ENCODE measurements at regions not wholly inside any gene's neighbourhood (a gene's known extent, or its start where the extent isn't known, plus 50 kb on each side); places are given as distances from the start of the nearest gene placed in this dataset.

GRCh38 chr15:94177112-94177511, 54.2 kb upstream of the MCTP2 start:
- DNase-seq (ENCODE audit: low spot score) = no peak

DNA sequence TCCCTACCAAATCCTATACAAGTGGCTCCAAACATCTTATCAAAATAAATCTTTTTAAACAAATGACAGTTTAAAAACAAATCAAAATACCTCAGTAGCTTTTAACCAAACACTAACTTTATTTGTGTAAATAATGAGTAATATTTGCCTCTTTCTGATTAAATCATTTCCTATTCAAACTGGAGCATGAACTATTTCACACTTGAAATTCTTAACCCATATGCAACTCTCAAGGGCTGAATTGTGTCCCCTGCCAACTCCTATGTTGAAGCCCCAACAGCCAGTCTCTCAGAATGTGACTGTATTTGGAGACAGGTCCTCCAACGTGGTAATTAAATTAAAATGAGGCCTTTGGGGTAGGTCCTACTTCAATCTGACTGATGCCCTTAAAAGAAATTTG, 55.9 kb upstream of the MCTP2 start:
- no peak for DNase-seq (ENCODE audit: low spot score)

DNA sequence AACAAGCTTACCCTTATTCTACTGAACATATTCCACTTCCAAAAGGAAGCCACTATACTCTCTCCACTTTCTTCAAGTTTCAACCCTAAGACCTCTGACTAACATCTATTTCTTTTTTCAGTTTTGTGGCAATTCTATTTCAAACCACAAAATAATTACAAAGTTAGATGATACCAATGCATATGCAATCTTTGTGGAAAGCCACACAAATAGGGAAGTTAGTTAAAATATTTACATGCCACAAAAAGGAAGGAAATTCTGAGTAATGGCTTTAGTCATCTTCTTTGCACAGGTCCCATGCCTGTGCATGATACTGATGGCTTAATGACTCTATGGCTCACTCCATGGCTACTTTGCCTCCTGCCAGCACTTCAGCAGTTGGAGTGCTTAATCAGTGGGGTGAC, 57.0 kb upstream of the MCTP2 start:
- DNase-seq (ENCODE audit: low spot score) = no peak

GRCh38 chr15:94168250-94168649, 63.1 kb upstream of the MCTP2 start:
- DNase-seq (ENCODE audit: low spot score) = peak; percentile 35

GRCh38 chr15:94164971-94165370, 66.4 kb upstream of the MCTP2 start:
- DNase-seq (ENCODE audit: low spot score) = no peak

- DNase-seq (ENCODE audit: low spot score) = peak; percentile 75
Measured at GRCh38 chr15:94164202-94164807, 67.1 kb upstream of the MCTP2 start.

- DNase-seq (ENCODE audit: low spot score) = no peak
Measured at GRCh38 chr15:94162939-94163338, 68.4 kb upstream of the MCTP2 start.

GRCh38 chr15:94154255-94154654, 77.1 kb upstream of the MCTP2 start:
- no peak for DNase-seq (ENCODE audit: low spot score)

DNA sequence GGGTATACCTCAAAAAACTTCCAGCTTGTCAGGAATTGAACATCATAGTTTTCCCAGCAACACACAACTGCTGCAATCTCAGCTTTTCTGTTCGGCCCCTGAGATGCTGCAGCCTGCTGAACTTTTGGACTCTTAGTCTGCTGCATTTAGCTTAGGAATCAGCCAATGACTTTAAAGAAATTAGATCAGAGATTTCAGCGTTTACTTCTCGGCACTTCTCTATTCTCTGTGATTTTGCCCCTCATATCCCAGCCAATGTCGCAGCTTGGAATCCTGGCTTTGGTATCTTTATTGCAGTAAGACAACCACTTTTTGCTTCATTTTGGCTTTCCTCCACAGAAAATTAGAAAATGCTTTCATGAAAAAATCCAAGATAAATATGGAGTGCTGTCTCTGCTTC, 86.3 kb upstream of the MCTP2 start:
- DNase-seq (ENCODE audit: low spot score) = no peak

GRCh38 chr15:94141802-94142201, 89.6 kb upstream of the MCTP2 start:
- no peak for DNase-seq (ENCODE audit: low spot score)

DNA sequence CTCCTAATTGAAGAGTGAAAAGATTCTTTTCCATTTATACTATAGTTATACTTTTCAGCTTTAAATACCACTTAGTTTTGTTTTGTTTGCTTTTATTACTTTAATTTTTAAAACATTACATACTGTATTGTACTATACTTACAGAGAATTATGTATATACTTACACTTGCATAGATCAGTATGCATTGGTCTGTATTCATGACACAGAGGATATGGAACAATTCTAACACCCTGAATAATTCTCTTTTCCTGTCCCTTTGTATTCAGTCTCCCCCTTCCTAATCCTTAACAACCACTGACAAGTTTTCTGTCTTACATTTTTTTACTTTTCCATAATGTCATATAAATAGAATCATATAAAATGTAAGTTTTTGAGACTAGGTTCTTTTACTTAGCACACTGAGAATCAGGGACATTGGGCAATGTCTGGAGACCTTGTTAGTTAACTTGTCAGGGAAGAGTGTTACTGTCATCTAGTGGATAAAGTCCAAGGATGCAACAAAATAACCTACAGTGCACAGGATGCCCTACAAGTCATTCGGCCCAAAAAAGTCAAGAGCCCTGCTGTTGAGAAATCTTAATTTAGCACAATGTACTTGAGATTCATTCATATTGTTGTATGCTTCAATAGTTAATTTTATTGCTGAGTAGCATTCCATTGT, 95.7 kb upstream of the MCTP2 start:
- DNase-seq (ENCODE audit: low spot score) = no peak

- no peak for DNase-seq (ENCODE audit: low spot score)
Measured at GRCh38 chr15:94131875-94132274, 99.5 kb upstream of the MCTP2 start.

DNA sequence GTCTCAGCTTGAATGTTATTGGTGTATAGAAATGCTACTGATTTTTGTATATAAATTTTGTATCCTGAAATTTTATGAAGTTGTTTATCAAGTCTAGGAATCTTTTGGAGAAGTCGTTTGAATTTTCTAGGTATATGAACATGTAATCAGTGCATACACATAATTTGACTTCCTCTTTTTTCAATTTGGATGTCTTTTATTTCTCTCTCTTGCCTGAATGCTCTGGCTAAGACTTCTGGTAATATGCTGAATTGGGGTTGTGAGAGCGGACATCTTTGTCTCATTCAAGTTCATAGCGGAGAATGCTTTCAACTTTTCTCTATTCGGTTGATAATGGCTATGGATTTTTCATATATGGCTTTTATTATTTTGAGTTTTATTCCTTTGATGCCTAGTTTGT, 100.9 kb upstream of the MCTP2 start:
- DNase-seq (ENCODE audit: low spot score) = no peak

DNA sequence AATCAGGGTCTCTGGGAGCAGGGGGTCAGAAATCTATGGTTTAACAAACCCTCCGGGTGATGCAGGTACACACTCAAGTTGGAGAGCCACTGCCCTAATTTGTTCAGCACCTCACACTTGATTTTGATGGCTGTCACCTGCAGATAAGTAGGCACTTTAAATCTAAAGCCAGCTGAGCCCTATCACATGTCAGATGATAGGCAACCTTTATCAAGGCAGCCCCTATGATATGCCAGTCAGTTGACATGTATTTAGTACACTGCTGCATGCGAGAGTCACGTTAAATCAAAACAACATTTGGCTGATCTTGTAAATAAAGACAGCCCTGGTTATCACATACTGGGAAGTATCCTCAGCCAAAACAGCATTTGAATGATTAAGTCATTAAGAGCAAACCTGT, 104.4 kb upstream of the MCTP2 start:
- DNase-seq (ENCODE audit: low spot score) = no peak

GRCh38 chr15:94125698-94126097, 105.7 kb upstream of the MCTP2 start:
- no peak for DNase-seq (ENCODE audit: low spot score)

- no peak for DNase-seq (ENCODE audit: low spot score)
Measured at GRCh38 chr15:94125156-94125555, 106.2 kb upstream of the MCTP2 start.

DNA sequence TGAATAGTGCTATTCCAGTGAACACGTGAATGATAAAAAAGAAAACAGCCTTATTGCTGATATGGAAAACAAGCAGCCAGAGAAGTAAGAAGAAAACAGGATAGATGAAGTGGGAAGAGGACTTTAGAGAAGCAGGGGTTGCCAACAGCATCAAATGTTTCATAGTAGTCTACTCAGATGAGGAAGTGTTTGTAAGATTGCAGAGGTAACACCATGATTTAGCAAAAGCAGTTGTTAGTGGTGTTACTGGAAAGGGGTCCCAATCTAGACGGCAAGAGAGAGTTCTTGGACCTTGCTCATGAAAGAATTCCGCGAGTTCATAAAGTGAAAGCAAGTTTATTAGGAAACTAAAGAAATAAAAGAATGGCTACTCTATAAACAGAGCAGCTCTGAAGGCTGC, 108.8 kb upstream of the MCTP2 start:
- no peak for DNase-seq (ENCODE audit: low spot score)

GRCh38 chr15:94119923-94120775, 111.2 kb upstream of the MCTP2 start:
- peak; percentile 67 for DNase-seq (ENCODE audit: low spot score)

- DNase-seq (ENCODE audit: low spot score) = peak; percentile 17
Measured at GRCh38 chr15:94119298-94119811, 112.0 kb upstream of the MCTP2 start.

DNA sequence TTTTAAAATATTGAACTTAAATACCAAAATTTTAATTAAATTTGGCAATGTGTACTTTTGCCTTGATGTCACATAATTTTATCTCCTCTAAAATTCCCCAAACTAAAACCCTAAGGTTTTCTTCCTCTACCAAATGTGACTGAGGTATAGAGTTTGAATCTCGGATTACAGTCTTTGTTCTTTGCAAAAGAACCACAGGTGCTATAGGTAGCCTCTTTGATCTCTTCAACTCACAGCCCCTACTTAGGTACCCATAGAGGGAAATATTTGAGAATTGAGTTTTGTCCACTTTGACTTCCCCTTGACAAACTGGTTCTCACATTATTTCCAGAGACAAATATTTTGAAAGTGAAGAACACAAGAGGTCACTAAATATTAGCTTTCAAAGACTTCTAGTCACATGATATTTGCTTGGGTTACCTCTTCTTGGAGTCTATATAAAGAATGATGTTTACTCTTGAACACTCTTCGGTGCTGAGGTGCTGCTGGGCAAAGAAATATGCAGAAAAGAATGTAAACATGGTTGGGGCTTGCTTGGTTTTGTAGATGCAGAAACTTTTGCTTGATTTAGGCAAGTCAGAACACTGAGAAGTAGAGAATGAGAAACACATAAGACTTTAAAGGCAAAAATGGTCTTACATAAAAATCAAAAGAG, 120.8 kb upstream of the MCTP2 start:
- no peak for DNase-seq (ENCODE audit: low spot score)

DNA sequence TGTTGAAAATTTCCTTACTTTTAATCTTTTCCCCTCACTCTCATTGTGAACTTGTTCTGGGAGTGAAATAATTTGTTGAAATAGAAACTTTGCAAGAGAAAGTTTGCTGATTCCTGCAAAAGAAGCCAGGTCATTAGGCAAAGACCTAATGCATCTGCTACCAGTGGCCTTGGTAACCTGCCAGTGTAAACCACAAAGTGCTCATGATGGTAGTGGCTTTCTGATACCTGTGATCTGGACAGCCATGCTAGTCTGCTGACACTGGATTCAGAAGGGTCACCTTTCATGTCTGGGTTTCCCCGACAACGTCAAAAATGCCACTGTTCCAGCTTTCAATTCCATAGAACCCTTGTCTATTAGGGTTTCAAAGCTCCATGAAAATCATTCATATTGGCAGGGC, 123.7 kb upstream of the MCTP2 start:
- no peak for DNase-seq (ENCODE audit: low spot score)

DNA sequence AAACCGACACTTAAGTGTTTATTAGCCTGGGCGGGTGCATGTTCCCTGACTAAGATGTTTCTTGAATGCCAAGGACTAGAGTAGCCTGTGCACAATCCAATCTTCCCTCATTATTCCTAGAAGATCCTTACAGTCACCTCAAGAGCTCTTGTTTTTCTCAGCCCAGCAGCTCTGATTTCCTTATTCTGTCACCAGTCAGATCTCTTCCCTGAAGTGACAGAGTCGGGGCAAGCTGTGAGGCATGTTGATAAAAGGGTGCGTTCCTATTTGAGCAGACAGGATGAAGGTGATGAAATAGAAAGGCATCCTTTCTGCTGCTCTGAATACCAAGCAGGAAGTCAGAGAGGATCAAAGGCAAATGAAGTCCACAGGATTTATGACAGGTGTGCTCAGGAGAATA, 125.6 kb upstream of the MCTP2 start:
- no peak for DNase-seq (ENCODE audit: low spot score)

GRCh38 chr15:94100863-94101262, 130.5 kb upstream of the MCTP2 start:
- DNase-seq (ENCODE audit: low spot score) = no peak
